Transverse colon (tissue), 4 donors: ENCODE measurements at regions not wholly inside any gene's neighbourhood (a gene's known extent, or its start where the extent isn't known, plus 50 kb on each side); places are given as distances from the start of the nearest gene placed in this dataset.

Experiments used
- DNase-seq: peaks from one replicate; pipeline ENCODE4 v3.0.0-alpha.2; 2019
- H3K27ac ChIP-seq, 4 donors: fragments of 200-600 bp; sonication (generic); 2 replicates each; pipeline ENCODE4 v1.5.1; 2016 to 2018; ENCODE audit warnings: inconsistent platforms in 4 of 4
- H3K27me3 ChIP-seq: fragments of 200-600 bp; sonication (generic); 2 replicates; pipeline ENCODE4 v1.5.1; 2017; ENCODE audit warnings: inconsistent platforms
- H3K36me3 ChIP-seq, 4 donors: fragments of 200-600 bp; sonication (generic); 2 replicates each; pipeline ENCODE4 v1.5.1; 2017 to 2019; ENCODE audit warnings: inconsistent platforms in 4 of 4
- H3K4me1 ChIP-seq, 4 donors: fragments of 200-600 bp; sonication (generic); 2 replicates each; pipeline ENCODE4 v1.5.1; 2017 to 2020; ENCODE audit warnings: inconsistent platforms in 4 of 4
- H3K4me3 ChIP-seq, 4 donors: fragments of 200-600 bp; sonication (generic); 1 replicate in 1 of 4; 2 replicates in 3 of 4; pipeline versions ENCODE4 v1.5.1 to v1.6.1; 2017 to 2019; ENCODE audit warnings: inconsistent platforms in 4 of 4
- H3K9me3 ChIP-seq, 2 donors: fragments of 200-600 bp; sonication (generic); 2 replicates each; pipeline ENCODE4 v1.5.1; 2017 to 2019; ENCODE audit warnings: inconsistent platforms in 2 of 2
- EP300 ChIP-seq: sonication (generic); formaldehyde crosslinking; IDR thresholded peaks from one replicate; pipeline ENCODE4 v1.6.1; 2017; ENCODE audit warnings: antibody characterized with exemption, low read depth
- POLR2A ChIP-seq: fragments of 450-650 bp; IDR thresholded peaks from one replicate; pipeline ENCODE4 v1.6.1; 2016; ENCODE audit warnings: antibody characterized with exemption, mild to moderate bottlenecking, moderate library complexity
- POLR2AphosphoS5 ChIP-seq, 3 donors: sonication (generic); formaldehyde crosslinking; IDR thresholded peaks; one replicate each; pipeline ENCODE4 v1.6.1; 2016; ENCODE audit warnings: antibody characterized with exemption in 3 of 3
- WGBS, 2 donors: methylation state at CpG; one replicate each; pipeline ENCODE4 v1.1.5; 2018; ENCODE audit warnings: low coverage in 1 of 2; 5-methylcytosine and 5-hydroxymethylcytosine counted together
- in situ Hi-C, 4 donors: fragments of 200-750 bp; cut with MboI; loops; one replicate each; pipeline versions ENCODE4 v1.15.0 to v1.15.1; 2017; ENCODE audit warnings: low sequenced_read_pairs in 3 of 4, low pct_ligation_motif_present in 1 of 4, low pct_unique_long_range_greater_than_20kb in 1 of 4
- intact Hi-C: fragments of 100-400 bp; cut with DNase I; formaldehyde crosslinking; loops from one replicate; pipeline ENCODE4 v1.15.1; 2023; ENCODE audit warnings: low total_unique reads
- TF ChIP-seq, protein P1 (sequence below), 5 experiments: fragments of 200-600 bp in 3 of 5; fragments of 450-650 bp in 2 of 5; sonication (generic) in 3 of 5; IDR thresholded peaks; 1 replicate in 2 of 5; 2 replicates in 3 of 5; pipeline ENCODE4 v1.5.1; 2016 to 2017; ENCODE audit warnings: antibody characterized with exemption in 5 of 5, inconsistent platforms in 3 of 5, mild to moderate bottlenecking in 2 of 5, moderate library complexity in 1 of 5

DNA sequence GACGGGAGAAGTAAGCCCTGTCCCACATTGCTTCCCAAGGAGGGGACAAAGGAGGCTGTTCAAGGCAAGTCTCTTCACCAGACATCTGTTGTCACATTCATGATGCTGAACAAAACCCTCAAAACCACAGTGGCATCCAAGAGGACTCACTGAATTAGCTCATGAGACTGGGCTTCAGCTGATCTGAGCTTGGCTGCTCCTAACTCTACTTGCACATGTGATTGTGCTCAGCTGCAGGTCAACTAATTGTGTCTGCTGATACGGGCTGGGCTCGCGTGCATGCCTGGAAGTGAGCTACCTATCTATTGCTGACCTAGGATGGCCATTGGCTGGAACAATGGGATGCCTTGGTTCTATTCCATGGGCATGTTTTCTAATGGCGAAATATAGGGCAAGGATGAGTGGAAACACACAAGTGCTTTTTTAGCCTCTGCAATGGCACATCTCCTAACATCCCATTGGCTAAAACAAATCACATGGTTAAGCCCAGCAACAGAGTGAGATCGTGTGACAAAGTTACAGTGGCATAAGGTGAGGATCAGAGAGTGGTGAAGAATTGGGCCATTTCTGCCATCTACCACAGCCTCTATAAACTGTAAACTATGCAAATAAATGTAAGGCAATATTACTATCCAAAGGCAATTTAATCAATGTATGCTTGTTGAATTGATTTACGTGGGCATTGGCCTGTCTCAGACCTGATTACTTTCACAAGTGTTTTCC, 52.9 kb upstream of the CAPN13 start:
- no peaks in the 10 kb centered on the region for H3K27me3 ChIP-seq
- in situ Hi-C loops (loop anchor here in 1 of 4 donors (10.0 kb wide), 1 partner anchor 135 kb away; no protein-coding TSS in a partner anchor), intact Hi-C loops (no loop called here)
- no peaks in the 10 kb centered on the region for H3K36me3 ChIP-seq
- no peak overlapping the region for H3K27ac ChIP-seq
- DNase-seq: no peak
- WGBS, 2 donors: 71 to 83% methylated on average over 1 to 7 of the region's 7 CpGs
- no peaks in the 10 kb centered on the region for H3K4me1 ChIP-seq
- TF ChIP-seq POLR2A: no peak
- TF ChIP-seq, protein P1, sequence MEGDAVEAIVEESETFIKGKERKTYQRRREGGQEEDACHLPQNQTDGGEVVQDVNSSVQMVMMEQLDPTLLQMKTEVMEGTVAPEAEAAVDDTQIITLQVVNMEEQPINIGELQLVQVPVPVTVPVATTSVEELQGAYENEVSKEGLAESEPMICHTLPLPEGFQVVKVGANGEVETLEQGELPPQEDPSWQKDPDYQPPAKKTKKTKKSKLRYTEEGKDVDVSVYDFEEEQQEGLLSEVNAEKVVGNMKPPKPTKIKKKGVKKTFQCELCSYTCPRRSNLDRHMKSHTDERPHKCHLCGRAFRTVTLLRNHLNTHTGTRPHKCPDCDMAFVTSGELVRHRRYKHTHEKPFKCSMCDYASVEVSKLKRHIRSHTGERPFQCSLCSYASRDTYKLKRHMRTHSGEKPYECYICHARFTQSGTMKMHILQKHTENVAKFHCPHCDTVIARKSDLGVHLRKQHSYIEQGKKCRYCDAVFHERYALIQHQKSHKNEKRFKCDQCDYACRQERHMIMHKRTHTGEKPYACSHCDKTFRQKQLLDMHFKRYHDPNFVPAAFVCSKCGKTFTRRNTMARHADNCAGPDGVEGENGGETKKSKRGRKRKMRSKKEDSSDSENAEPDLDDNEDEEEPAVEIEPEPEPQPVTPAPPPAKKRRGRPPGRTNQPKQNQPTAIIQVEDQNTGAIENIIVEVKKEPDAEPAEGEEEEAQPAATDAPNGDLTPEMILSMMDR (IDR thresholded peaks at IDR 0.05): no peak
- TF ChIP-seq POLR2AphosphoS5 (IDR thresholded peaks at IDR 0.05): no peak
- no peak for TF ChIP-seq EP300
- no peak overlapping the region for H3K4me3 ChIP-seq
- no peaks in the 10 kb centered on the region for H3K9me3 ChIP-seq
